Hepatocyte (in vitro differentiated cells): ENCODE measurements at regions not wholly inside any gene's neighbourhood (a gene's known extent, or its start where the extent isn't known, plus 50 kb on each side); places are given as distances from the start of the nearest gene placed in this dataset.

Source experiments
- EZH2 ChIP-seq: fragments of 200-600 bp; sonication (generic); IDR thresholded peaks from 2 replicates; pipeline ENCODE4 v1.6.1; 2016; ENCODE audit warnings: antibody characterized with exemption, mild to moderate bottlenecking, borderline replicate concordance
- TF ChIP-seq, protein P1 (sequence below): fragments of 200-600 bp; sonication (generic); IDR thresholded peaks from 2 replicates; pipeline ENCODE4 v1.5.1; 2016; ENCODE audit warnings: antibody characterized with exemption, mild to moderate bottlenecking; ENCODE audit not compliant: poor library complexity

DNA sequence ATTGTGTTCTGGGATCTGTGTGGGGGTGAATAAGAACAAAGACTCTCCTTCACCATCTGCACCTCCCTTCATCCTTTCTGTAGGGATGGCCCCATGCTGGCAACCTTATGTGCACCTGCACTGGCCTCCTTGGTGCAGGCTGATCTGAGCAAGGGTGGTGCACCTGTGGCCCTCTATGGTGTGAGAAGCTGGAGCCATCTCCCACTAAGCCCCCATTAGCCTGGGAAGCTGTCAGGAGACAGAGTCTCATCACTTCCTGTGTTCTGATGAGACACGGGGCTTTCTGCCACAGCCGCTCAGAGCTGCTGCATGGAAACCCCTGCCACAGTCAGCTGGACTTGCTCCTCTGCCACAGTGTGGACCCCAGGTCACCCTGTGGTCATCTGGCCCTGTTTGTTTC, 565.3 kb upstream of the SALL3 start:
- no peak for TF ChIP-seq EZH2
- TF ChIP-seq, protein P1, sequence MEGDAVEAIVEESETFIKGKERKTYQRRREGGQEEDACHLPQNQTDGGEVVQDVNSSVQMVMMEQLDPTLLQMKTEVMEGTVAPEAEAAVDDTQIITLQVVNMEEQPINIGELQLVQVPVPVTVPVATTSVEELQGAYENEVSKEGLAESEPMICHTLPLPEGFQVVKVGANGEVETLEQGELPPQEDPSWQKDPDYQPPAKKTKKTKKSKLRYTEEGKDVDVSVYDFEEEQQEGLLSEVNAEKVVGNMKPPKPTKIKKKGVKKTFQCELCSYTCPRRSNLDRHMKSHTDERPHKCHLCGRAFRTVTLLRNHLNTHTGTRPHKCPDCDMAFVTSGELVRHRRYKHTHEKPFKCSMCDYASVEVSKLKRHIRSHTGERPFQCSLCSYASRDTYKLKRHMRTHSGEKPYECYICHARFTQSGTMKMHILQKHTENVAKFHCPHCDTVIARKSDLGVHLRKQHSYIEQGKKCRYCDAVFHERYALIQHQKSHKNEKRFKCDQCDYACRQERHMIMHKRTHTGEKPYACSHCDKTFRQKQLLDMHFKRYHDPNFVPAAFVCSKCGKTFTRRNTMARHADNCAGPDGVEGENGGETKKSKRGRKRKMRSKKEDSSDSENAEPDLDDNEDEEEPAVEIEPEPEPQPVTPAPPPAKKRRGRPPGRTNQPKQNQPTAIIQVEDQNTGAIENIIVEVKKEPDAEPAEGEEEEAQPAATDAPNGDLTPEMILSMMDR = no peak
